ENCODE measurements at regions not wholly inside any gene's neighbourhood (a gene's known extent, or its start where the extent isn't known, plus 50 kb on each side); places are given as distances from the start of the nearest gene placed in this dataset.

DNA sequence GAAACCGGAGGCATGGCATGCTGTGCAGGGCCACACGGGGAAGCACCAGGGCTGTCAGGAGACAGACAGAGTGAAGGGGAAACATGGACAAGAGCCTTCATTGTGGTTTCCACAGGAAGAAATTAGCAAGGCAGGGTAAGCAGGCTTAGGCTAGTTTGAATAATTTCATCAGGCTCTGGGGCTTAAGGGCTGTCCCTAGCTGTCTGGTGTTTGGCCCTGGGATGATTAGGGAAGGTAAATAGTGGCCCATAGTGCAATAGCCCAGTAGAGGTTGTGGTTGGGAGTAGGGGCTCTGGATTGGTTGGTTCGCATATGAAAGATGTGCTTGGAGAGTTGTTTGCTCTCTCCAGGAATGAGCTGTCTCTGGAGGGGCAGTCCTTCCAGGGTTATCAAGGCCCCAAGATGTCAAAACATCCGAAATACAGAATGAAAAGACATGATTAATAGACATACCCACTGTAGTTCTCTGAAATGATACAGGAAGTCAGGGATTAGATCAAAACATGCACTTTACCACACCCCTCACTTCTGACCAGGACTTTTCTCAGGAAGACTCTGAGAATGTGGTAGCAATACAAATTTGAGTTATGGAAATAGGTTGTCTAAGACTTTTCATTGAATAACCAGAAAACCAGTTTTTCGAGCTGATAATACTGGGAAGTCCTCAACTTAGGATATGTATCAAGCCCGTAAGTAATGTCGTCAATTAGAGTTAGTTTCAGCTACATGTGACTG, 224.9 kb upstream of the NFE2L3 start:
- no peak for DNase-seq
- no peaks in the 10 kb centered on the region for H3K4me1 ChIP-seq (ENCODE audit: insufficient read depth, low read length)
- intact Hi-C loops (cut with DNase I, micrococcal nuclease) = no loop called here
- no peaks in the 10 kb centered on the region for H3K9me3 ChIP-seq (ENCODE audit: control insufficient read depth in 1 of 2, insufficient read depth in 1 of 2, low read length in 2 of 2)
- no peaks in the 10 kb centered on the region for H3K36me3 ChIP-seq (ENCODE audit: insufficient read depth, low read length)
- Mint-ChIP-seq H3K36me3 (ENCODE audit: low read depth) (no peaks in the 10 kb centered on the region), H3K9me3 (peaks cover 2% of the 10 kb centered on the region), H3K4me1 (ENCODE audit: low read depth) (no peaks in the 10 kb centered on the region), H3K27me3 (peaks cover 43% of the 10 kb centered on the region), H3K27ac (no peak overlapping the region), H3K4me3 (no peak overlapping the region)
- H3K27ac ChIP-seq (ENCODE audit: low read depth in 1 of 2, low read length in 2 of 2) = no peak overlapping the region
- ATAC-seq (ENCODE audit: poor library complexity) = no peak
- TF ChIP-seq, protein P1, sequence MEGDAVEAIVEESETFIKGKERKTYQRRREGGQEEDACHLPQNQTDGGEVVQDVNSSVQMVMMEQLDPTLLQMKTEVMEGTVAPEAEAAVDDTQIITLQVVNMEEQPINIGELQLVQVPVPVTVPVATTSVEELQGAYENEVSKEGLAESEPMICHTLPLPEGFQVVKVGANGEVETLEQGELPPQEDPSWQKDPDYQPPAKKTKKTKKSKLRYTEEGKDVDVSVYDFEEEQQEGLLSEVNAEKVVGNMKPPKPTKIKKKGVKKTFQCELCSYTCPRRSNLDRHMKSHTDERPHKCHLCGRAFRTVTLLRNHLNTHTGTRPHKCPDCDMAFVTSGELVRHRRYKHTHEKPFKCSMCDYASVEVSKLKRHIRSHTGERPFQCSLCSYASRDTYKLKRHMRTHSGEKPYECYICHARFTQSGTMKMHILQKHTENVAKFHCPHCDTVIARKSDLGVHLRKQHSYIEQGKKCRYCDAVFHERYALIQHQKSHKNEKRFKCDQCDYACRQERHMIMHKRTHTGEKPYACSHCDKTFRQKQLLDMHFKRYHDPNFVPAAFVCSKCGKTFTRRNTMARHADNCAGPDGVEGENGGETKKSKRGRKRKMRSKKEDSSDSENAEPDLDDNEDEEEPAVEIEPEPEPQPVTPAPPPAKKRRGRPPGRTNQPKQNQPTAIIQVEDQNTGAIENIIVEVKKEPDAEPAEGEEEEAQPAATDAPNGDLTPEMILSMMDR (IDR thresholded peaks at IDR 0.05) = no peak
- H3K4me3 ChIP-seq (ENCODE audit: low read length) = no peak overlapping the region
- ChIA-PET POLR2A (no interaction called here), CTCF (no interaction called here)
- peaks cover 0 to 9% of the 10 kb centered on the region in 2 experiments for H3K27me3 ChIP-seq (ENCODE audit: control insufficient read depth in 1 of 2, insufficient read depth in 2 of 2, low read length in 2 of 2)

DNA sequence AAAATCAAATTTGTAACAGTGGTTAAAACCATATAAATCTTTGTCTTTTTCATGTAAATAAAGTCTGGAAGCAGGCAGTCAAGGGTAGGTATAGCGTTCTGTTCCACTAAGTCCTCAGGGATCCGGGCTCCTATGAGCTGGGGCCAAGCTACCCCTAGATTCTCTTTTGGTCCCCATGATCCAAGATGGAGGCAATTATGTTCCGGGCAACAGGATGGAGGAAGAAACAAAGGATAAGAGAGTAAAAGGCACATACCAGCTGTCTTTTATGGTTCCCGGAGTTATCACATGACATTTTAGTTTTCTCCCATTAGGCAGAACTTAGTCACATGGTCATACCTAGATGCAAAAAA, 224.4 kb upstream of the NFE2L3 start:
- Mint-ChIP-seq H3K4me1 (ENCODE audit: low read depth) (no peaks in the 10 kb centered on the region), H3K9me3 (peaks cover 4% of the 10 kb centered on the region), H3K4me3 (no peak overlapping the region), H3K27ac (no peak overlapping the region), H3K27me3 (peaks cover 43% of the 10 kb centered on the region), H3K36me3 (ENCODE audit: low read depth) (no peaks in the 10 kb centered on the region)
- TF ChIP-seq, protein P1 (IDR thresholded peaks at IDR 0.05) = no peak
- ATAC-seq (ENCODE audit: poor library complexity) (no peak), DNase-seq (no peak)
- Histone ChIP-seq H3K4me3 (ENCODE audit: low read length) (no peak overlapping the region), H3K27ac (ENCODE audit: low read depth in 1 of 2, low read length in 2 of 2) (no peak overlapping the region), H3K4me1 (ENCODE audit: insufficient read depth, low read length) (no peaks in the 10 kb centered on the region), H3K9me3 (ENCODE audit: control insufficient read depth in 1 of 2, insufficient read depth in 1 of 2, low read length in 2 of 2) (no peaks in the 10 kb centered on the region), H3K36me3 (ENCODE audit: insufficient read depth, low read length) (no peaks in the 10 kb centered on the region), H3K27me3 (ENCODE audit: control insufficient read depth in 1 of 2, insufficient read depth in 2 of 2, low read length in 2 of 2) (peaks cover 0 to 9% of the 10 kb centered on the region in 2 experiments)
- CTCF ChIA-PET = no interaction called here
- intact Hi-C loops (cut with DNase I, micrococcal nuclease) = no loop called here
- POLR2A ChIA-PET = no interaction called here

DNA sequence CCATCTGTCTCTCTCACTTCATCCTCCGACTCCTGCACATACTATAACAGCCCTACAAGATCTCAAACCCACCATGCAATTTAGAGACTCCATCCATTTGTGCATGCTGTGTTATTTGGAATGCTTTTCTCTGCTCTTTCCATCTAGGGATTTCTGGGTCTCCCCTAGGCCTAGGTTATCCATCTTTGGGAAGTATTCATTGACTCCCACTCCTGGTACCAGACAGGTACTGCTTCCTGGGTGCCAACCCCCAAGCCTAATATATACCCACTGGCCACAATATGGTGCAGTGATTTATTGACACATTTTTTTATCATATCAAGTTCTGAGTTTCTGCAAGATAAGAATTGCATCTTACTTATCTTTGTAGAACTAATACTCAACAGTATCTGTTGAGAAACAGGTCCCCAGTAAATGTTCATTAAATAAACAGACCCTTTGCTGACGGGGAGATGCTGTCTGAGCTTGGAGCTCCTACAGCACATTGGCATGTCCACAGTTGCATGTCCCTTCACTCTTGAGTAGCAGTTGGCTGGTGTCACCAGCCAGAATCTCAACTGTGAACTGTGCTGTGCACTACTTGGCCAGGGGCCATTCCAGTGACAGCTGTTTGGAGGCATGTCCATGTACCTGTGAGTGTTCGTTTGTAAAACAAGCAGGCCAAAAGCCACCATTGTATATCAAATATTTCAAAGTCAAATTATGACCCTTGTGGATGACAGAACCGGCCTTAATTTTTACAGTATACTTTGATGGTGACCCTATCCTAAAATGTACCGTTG, 223.3 kb upstream of the NFE2L3 start:
- H3K27me3 Mint-ChIP-seq = peaks cover 46% of the 10 kb centered on the region
- no peak overlapping the region for H3K27ac ChIP-seq (ENCODE audit: low read depth in 1 of 2, low read length in 2 of 2)
- TF ChIP-seq, protein P1 (IDR thresholded peaks at IDR 0.05) = no peak
- peaks cover 0 to 9% of the 10 kb centered on the region in 2 experiments for H3K27me3 ChIP-seq (ENCODE audit: control insufficient read depth in 1 of 2, insufficient read depth in 2 of 2, low read length in 2 of 2)
- no peak overlapping the region for H3K27ac Mint-ChIP-seq
- no peaks in the 10 kb centered on the region for H3K4me1 Mint-ChIP-seq (ENCODE audit: low read depth)
- no peaks in the 10 kb centered on the region for H3K36me3 ChIP-seq (ENCODE audit: insufficient read depth, low read length)
- ChIA-PET POLR2A (no interaction called here), CTCF (no interaction called here)
- no peaks in the 10 kb centered on the region for H3K36me3 Mint-ChIP-seq (ENCODE audit: low read depth)
- peaks cover 8% of the 10 kb centered on the region for H3K9me3 Mint-ChIP-seq
- intact Hi-C loops (cut with DNase I, micrococcal nuclease) = no loop called here
- H3K4me3 ChIP-seq (ENCODE audit: low read length) = no peak overlapping the region
- H3K9me3 ChIP-seq (ENCODE audit: control insufficient read depth in 1 of 2, insufficient read depth in 1 of 2, low read length in 2 of 2) = peaks cover 0 to 6% of the 10 kb centered on the region in 2 experiments
- no peak for DNase-seq
- no peak for ATAC-seq (ENCODE audit: poor library complexity)
- H3K4me1 ChIP-seq (ENCODE audit: insufficient read depth, low read length) = no peaks in the 10 kb centered on the region
- H3K4me3 Mint-ChIP-seq = no peak overlapping the region
